Activated CD4-positive, alpha-beta T cell treated with anti-CD3 and anti-CD28 coated beads, Interleukin-2, amount 50 U/mL, for 24 hours (primary cell): ENCODE measurements at regions not wholly inside any gene's neighbourhood (a gene's known extent, or its start where the extent isn't known, plus 50 kb on each side); places are given as distances from the start of the nearest gene placed in this dataset.

ENCODE experiments used
- DNase-seq, 2 donors: peaks; one replicate each; pipeline ENCODE4 v3.0.0-alpha.2; 2020; ENCODE audit warnings: low read depth in 1 of 2, low spot score in 1 of 2

- no peak for DNase-seq
Observed at GRCh38 chr12:88416155-88416554, 164.1 kb downstream of the KITLG start.

GRCh38 chr12:88416786-88417185 is 163.5 kb downstream of the KITLG start:
- DNase-seq, result no peak

- no peak for DNase-seq
Observed at GRCh38 chr12:88417531-88417930, 162.7 kb downstream of the KITLG start.

- no peak for DNase-seq
Observed at GRCh38 chr12:88418856-88419497, 161.3 kb downstream of the KITLG start.

- no peak for DNase-seq
Observed at GRCh38 chr12:88419794-88420193, 160.5 kb downstream of the KITLG start.

- no peak for DNase-seq
Observed at GRCh38 chr12:88420457-88420856, 159.8 kb downstream of the KITLG start.

- no peak for DNase-seq
Observed at GRCh38 chr12:88424791-88425730, 155.2 kb downstream of the KITLG start.

GRCh38 chr12:88428350-88428749 is 151.9 kb downstream of the KITLG start:
- no peak for DNase-seq

GRCh38 chr12:88431246-88431645 is 149.0 kb downstream of the KITLG start:
- DNase-seq, result no peak

GRCh38 chr12:88432531-88433490 is 147.5 kb downstream of the KITLG start:
- no peak for DNase-seq

GRCh38 chr12:88433997-88434703 is 146.1 kb downstream of the KITLG start:
- no peak for DNase-seq

- no peak for DNase-seq
Observed at GRCh38 chr12:88435334-88436076, 144.8 kb downstream of the KITLG start.

GRCh38 chr12:88437226-88437625 is 143.0 kb downstream of the KITLG start:
- no peak for DNase-seq
